ENCODE measurements at regions not wholly inside any gene's neighbourhood (a gene's known extent, or its start where the extent isn't known, plus 50 kb on each side); places are given as distances from the start of the nearest gene placed in this dataset.

- no peak for DNase-seq
Measured at GRCh38 chr20:58087562-58087858, 140.9 kb downstream of the ANKRD60 start.

DNA sequence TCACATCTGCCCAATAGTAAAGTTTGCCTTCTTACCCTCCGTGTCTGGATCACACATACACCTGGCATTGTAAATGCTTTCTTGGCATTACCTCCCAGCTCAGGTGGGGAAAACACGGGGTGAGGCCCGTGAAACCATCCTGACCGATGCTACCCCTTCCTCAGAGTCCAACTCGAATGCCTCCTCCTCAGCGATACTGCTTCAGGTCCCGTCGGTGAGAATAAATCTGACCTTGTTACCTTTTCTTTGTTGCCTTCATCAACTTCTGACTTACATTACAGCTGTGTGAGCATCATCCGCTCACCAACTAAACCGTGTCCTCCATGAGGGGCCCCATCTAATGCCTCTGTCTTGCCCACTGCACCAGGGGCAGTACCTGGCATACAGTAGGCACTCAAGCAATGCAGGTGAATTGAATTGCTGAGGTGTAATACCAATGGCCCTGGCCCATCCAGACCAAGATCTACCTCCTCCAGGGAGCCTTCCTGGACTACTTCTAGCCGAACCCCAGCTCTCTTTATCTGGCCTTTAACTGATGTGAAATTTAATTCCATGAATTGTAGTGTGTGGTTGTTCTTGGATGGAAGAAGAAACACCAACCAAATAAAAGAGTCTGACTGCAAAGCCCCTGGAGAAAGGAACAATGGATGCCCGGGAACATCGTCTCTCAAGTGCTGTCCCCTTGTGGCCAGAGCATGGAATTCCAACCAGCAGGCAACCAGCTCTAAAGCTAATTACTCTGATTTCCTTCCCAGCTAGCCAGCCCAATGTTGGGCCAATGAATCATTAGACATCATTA is 141.5 kb downstream of the ANKRD60 start:
- DNase-seq: no peak

GRCh38 chr20:58084966-58085365 is 143.5 kb downstream of the ANKRD60 start:
- DNase-seq: no peak

DNA sequence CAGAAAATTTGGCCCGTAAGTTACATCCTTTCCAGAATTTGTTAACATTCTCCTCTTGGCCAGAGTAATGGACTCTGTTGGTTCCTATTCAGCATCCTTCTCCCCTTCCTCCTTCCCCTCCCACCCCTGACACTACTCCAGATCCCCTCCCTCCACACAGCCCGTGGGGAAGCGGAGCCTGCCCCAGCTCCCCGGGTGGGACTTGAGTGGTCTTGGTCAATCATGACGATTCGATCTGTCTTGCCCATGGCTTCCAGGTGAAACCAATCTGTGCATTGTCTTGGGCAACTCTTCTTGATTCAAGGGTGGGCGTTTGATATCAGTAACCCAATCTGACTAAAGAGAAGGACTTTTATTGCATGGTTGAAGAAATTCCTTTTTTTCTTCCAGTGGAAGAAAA is 143.9 kb downstream of the ANKRD60 start:
- DNase-seq: no peak

- no peak for DNase-seq
Measured at GRCh38 chr20:58081846-58082245, 146.6 kb downstream of the ANKRD60 start.

DNA sequence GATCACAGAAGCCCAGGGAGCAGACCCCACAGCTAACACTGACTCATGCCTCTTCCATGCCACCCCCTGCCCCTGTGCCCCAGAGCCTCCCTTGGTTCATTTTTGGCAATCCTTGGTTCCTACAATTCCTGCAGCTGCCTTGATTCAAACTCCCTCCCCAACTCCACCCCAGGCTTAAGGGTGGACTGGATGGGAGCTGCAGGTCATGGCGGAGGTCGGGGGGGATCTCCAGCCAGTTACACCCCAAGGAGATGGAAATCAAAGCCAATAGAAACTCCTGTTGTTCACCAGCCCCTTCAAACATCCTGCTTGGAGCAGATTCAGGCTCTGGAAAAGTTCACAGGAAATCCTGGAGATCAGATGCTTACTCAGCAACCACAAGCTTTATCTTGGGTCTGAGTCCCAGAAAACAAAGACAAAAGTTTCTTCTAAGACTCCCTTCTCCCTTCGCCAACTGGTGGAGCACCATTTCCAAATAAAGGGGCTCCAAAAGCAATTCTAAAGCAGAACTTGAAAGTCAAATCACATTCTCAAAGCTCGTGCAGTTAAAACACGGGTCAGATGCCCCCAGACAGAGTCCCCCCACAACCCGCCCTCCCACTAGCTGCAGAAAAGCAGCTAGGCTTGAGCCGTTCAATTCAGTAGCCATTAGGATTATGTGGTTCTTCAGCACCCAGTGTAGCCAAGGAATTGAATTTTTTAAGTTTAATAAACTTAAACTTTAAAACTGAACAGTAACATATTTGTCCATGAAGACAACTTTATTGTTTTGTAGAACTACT is 149.5 kb downstream of the ANKRD60 start:
- no peak for DNase-seq

- no peak for DNase-seq
Measured at GRCh38 chr20:58077282-58077681, 151.2 kb downstream of the ANKRD60 start.

DNA sequence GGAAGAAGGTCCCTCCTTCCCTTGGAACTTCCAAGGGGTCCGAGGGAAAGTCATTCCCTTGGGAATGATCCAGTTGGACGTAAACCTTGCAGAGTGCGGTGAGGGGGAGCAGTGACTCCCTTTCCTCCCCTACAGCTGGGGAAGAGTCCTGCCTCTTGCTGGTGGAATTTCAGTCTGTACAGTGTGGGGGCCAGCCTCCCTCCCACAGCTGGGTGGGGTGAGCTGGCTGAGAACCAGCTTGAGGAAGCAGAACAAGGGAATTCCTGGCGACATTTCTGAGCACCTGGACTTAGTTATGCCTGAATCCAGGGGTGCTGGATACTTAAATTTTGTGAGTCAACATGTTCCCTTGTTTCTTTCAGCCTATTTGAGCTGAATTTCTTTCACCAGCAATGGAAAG is 152.0 kb downstream of the ANKRD60 start:
- DNase-seq: no peak

- no peak for DNase-seq
Measured at GRCh38 chr20:58075586-58076345, 152.7 kb downstream of the ANKRD60 start.

DNA sequence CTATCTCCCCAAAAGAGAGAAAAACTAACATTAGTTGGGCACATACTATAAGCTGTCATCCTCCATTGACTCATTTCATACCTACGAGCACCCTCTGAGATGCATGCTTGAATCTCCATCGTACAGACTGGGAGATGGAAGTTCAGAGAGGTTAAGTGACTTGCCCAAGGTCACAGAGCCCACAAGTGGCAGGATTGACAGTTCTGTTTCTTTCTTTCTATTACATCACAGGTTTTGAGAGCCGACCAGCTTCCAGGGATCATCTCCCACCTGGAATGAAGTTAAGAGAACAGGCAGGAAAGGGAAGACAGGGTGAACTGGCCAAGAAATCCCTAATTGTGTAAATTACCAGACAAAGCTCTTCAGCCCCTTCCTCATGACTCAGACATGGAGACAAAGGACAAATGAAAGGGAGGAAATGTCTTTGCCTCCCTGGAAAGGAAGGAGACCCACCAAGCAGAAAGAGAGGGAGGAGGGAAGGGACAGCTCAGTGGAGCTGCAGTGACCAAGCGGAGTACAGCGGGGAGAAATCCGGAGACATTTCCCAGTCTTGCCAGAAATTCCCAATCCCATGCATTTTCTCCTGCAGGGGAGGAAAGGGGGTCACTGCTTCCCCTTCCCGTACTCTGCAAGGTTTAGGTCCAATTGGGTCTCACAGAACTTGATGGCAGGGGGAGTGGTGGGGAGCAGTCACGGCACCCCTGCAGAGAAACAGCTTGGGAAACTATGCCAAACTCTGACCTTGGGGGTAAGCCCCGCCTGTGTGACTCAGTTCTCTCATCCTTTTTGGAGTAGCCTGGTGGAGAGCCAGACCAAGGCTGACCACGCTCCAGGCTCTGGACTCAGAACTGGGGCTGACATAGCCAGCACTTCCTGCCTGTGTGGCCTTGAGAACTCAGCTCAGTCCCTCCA is 154.3 kb downstream of the ANKRD60 start:
- DNase-seq: no peak

GRCh38 chr20:58072695-58073671 is 155.5 kb downstream of the ANKRD60 start:
- DNase-seq: no peak

DNA sequence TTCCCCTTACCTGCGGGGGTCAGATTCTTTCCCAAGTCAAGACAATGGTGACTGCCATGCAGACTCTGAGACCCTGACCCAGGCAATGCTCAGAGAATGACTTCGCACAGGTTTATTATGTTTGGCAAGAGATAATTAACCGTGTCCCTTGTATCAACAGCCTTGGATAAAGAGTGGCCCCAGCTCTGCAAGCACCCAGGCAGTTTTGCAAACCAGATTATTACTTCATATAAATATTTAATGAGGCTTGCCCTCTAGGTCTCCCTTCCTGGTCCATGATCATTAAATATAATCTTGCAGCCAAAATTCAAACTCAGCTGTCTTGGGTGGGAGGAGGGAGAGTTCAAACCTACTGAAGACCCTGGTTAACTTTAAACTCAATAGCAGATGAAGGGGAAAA is 156.5 kb downstream of the ANKRD60 start:
- no peak for DNase-seq

GRCh38 chr20:58071298-58071697 is 157.2 kb downstream of the ANKRD60 start:
- no peak for DNase-seq

GRCh38 chr20:58070664-58071196 is 157.7 kb downstream of the ANKRD60 start:
- DNase-seq: no peak

DNA sequence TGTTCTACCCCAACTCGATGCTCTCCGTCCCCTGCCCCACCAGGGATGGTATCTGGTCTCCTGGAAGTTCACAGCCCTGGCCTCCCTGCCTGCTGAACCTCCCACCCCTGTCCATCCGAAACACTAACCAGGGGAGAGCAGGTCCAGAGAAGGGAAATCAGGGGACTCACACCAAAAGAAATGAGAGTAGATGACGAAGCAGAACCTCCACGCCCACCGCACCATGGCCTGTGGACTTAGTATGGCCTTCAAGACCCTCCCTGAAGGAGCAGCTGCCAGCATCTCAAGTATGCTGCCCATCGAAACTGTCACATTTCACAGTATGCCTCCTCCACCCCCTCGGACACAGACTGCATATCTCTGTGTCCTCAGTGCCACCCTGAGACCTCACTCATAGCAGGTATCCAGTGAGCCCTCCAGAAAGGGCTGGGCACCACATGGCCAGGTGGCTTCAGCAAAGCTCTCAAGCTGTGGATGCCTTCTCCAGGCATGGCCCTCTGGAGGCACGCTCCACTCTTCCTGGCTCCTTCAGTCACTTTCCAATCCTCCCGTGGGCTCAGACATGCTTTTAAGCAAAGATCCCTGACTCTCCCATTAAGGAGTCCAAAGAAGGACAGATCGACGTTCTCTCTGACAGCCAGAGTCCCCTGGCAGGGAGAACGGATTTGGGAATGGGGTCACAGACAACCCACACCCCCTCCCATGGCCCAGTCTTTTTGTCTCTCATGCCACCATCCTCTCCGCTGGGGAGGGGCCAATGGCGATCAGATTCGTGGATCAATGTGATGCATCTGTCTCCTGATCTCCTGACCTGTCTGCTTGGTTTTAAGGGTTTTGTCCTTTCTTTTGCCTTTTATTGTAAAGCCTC is 158.4 kb downstream of the ANKRD60 start:
- no peak for DNase-seq

DNA sequence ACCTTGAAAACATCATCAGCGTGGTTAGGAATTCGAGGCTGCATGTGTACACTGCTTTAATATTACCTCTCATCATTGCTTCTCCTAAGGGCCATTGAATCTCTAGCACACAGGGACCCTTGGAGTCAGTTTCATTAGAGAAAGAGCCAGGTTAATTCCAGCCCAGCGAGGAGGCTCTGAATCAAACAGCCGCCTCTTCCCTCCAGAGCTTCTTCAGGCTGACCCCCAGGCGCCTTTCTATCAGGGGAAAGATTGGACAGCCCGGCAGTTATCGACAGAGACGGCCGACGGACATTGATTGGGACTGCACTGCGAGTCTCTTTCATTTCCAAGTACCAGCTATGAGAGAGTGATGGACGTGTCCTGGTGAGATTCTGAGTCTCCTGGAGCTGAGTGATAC is 159.2 kb downstream of the ANKRD60 start:
- no peak for DNase-seq

- DNase-seq: no peak
Measured at GRCh38 chr20:58065508-58066361, 162.7 kb downstream of the ANKRD60 start.

GRCh38 chr20:58064411-58065010 is 163.9 kb downstream of the ANKRD60 start:
- no peak for DNase-seq

- DNase-seq: no peak
Measured at GRCh38 chr20:58059260-58059544, 169.3 kb downstream of the ANKRD60 start.

Data from activated CD4-positive, CD25-positive, alpha-beta regulatory T cell treated with anti-CD3 and anti-CD28 coated beads, Interleukin-2, amount 50 U/mL, for 72 hours (primary cell).